Spleen (tissue), 11 donors: ENCODE measurements at regions not wholly inside any gene's neighbourhood (a gene's known extent, or its start where the extent isn't known, plus 50 kb on each side); places are given as distances from the start of the nearest gene placed in this dataset.

Source experiments
- DNase-seq: peaks from one replicate; pipeline ENCODE4 v3.0.0-alpha.2; 2020
- H3K27ac ChIP-seq, 8 donors: fragments of 200-600 bp; sonication (generic) in 7 of 8; 1 replicate in 4 of 8; 2 replicates in 4 of 8; pipeline versions ENCODE4 v1.5.0 to v1.8.0; 2016 to 2021; ENCODE audit warnings: inconsistent platforms in 4 of 8, mild to moderate bottlenecking in 4 of 8, moderate library complexity in 1 of 8
- H3K27me3 ChIP-seq, 7 donors: fragments of 200-600 bp; sonication (generic) in 6 of 7; replicated peaks in 1 of 7; 1 replicate in 4 of 7; 2 replicates in 3 of 7; pipeline versions ENCODE4 v1.5.0 to v1.8.0; 2016 to 2021; ENCODE audit warnings: inconsistent platforms in 3 of 7, mild to moderate bottlenecking in 1 of 7
- H3K36me3 ChIP-seq, 6 donors: fragments of 200-600 bp; sonication (generic) in 5 of 6; 1 replicate in 4 of 6; 2 replicates in 2 of 6; pipeline versions ENCODE4 v1.5.0 to v1.8.0; 2016 to 2021; ENCODE audit warnings: inconsistent platforms in 2 of 6
- H3K4me1 ChIP-seq, 6 donors: fragments of 200-600 bp; sonication (generic) in 5 of 6; 1 replicate in 3 of 6; 2 replicates in 3 of 6; pipeline versions ENCODE4 v1.5.0 to v1.8.0; 2016 to 2021; ENCODE audit warnings: inconsistent platforms in 3 of 6
- H3K4me3 ChIP-seq, 8 donors: fragments of 200-600 bp; sonication (generic) in 7 of 8; 1 replicate in 4 of 8; 2 replicates in 4 of 8; pipeline versions ENCODE4 v1.5.0 to v1.8.0; 2016 to 2021; ENCODE audit warnings: inconsistent platforms in 4 of 8, mild to moderate bottlenecking in 4 of 8, moderate library complexity in 2 of 8
- H3K9me3 ChIP-seq, 8 donors: fragments of 200-600 bp; sonication (generic) in 7 of 8; 1 replicate in 4 of 8; 2 replicates in 4 of 8; pipeline versions ENCODE4 v1.5.0 to v1.8.0; 2016 to 2021; ENCODE audit warnings: inconsistent platforms in 4 of 8
- CTCF ChIP-seq, 11 experiments: fragments of 200-600 bp in 7 of 11; fragments of 450-650 bp in 4 of 11; sonication (generic) in 4 of 11; IDR thresholded peaks in 8 of 11; conservative IDR thresholded peaks in 3 of 11; 1 replicate in 7 of 11; 2 replicates in 4 of 11; pipeline versions ENCODE4 v1.4.0 to v1.8.0; 2016 to 2021; ENCODE audit warnings: antibody characterized with exemption in 11 of 11, inconsistent platforms in 4 of 11, mild to moderate bottlenecking in 1 of 11
- POLR2A ChIP-seq, 3 donors: fragments of 450-650 bp; IDR thresholded peaks; one replicate each; pipeline ENCODE4 v1.5.1; 2017; ENCODE audit warnings: antibody characterized with exemption in 3 of 3, mild to moderate bottlenecking in 1 of 3
- POLR2AphosphoS5 ChIP-seq, 3 donors: sonication (generic); formaldehyde crosslinking; IDR thresholded peaks; one replicate each; pipeline ENCODE4 v1.5.1; 2017; ENCODE audit warnings: antibody characterized with exemption in 3 of 3
- WGBS, 5 donors: extraction: QIAGEN DNeasy Blood & Tissue Kit in 3 of 5; methylation state at CpG; one replicate each; pipeline versions ENCODE4 v1.1.5 to v1.1.7; 2013 to 2018; 5-methylcytosine and 5-hydroxymethylcytosine counted together
- intact Hi-C: fragments of 100-400 bp; cut with DNase I; formaldehyde crosslinking; loops from one replicate; pipeline ENCODE4 v1.15.0; 2023; ENCODE audit warnings: low total_unique reads
- donor health status: healthy with polysubstance abuse.
- donor health status: DM: no; HTN: no; CAD: no; lungs with moderate emphysema.
- donor health status: DM: no; HTN: no; CAD: no.
- donor health status: Bipolar disorder and iron deficiency.
- donor health status: healthy.
- donor health status: DM: no; HTN: no; CAD: no.
- donor health status: DM: yes; HTN: yes; CAD: no.

- no peak overlapping the region for H3K4me3 ChIP-seq
Measured at GRCh38 chr6:80548532-80548931, 442.1 kb downstream of the BCKDHB start.

DNA sequence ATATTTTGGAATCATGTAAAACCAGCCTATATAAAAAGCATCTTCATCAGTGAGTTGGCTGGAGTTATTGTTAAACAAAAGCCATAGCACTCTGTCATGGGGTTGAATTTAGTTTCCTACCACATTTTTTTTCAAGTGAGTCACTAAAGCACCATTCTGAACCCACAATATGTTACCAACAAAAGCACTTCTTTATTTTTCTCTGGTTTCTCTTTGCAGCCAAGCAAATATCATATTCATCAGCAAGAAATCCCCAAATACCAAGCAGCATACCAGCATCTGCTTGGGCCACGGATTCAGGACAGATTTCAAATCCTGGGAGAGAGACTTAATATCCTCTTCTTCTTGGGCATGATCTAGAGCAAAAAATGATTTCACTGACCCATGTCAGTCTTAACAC lies 441.4 kb downstream of the BCKDHB start:
- no peaks in the 10 kb centered on the region for H3K27me3 ChIP-seq
- no peaks in the 10 kb centered on the region for H3K36me3 ChIP-seq
- no peak for DNase-seq
- H3K9me3 ChIP-seq = no peaks in the 10 kb centered on the region
- H3K4me1 ChIP-seq = peaks cover 0 to 4% (median 0%) of the 10 kb centered on the region in 6 donors
- intact Hi-C loops = no loop called here
- WGBS, 5 donors = 39 to 66% (median 65%) methylated on average over 1 of the region's 1 CpG
- no peak overlapping the region for H3K27ac ChIP-seq
- TF ChIP-seq POLR2A (IDR thresholded peaks at IDR 0.05) (no peak), CTCF (IDR thresholded peaks at IDR 0.05 in 8 of 11, conservative IDR thresholded peaks at IDR 0.05 in 3 of 11) (no peak), POLR2AphosphoS5 (IDR thresholded peaks at IDR 0.05) (no peak)
- no peak overlapping the region for H3K4me3 ChIP-seq

More at GRCh38 chr6:80548532-80548931, 442.1 kb downstream of the BCKDHB start:
- H3K27me3 ChIP-seq = no peaks in the 10 kb centered on the region
- intact Hi-C loops = no loop called here
- TF ChIP-seq POLR2A (IDR thresholded peaks at IDR 0.05) (no peak), POLR2AphosphoS5 (IDR thresholded peaks at IDR 0.05) (no peak), CTCF (IDR thresholded peaks at IDR 0.05 in 8 of 11, conservative IDR thresholded peaks at IDR 0.05 in 3 of 11) (no peak)
- DNase-seq = no peak
- H3K36me3 ChIP-seq = no peaks in the 10 kb centered on the region
- no peaks in the 10 kb centered on the region for H3K9me3 ChIP-seq
- no peak overlapping the region for H3K27ac ChIP-seq
- WGBS, 5 donors = 94 to 98% (median 96%) methylated on average over 6 of the region's 6 CpGs
- peaks cover 0 to 4% (median 0%) of the 10 kb centered on the region in 6 donors for H3K4me1 ChIP-seq

DNA sequence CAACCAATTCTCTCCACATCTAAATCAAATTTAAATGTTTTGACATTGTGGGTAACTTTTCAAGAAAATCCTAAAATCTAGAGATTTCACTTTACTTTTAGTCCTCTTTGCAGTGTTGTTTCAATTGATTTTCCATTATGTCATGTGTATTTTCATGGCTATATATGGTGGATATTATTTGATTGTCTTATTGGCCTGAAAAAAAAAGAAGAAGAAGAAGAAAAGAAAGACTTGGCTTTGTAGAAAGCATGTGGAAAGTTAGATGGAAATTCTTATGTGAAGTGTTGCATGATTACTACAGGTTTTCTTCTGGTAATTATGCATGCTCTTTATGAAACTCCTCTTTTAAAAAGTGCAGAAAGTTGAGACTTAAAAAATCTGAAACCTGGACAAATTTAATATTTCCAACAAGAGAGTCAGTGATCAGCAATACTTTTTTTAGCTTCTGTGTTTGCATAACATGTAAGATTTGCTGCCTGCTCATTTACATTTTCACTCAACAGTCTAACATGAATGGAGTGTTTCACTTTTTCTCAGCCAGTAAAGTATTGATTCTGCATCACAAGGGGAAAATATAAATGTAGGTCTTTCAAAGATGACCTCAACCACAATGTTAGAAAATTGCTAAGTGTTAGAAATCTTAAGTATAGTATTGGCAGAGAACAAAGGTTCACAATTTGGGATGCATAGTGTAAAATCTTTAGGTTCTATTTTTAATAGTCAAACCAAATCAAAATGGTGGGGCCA lies 438.7 kb downstream of the BCKDHB start:
- intact Hi-C loops = no loop called here
- Histone ChIP-seq H3K4me3 (no peak overlapping the region), H3K9me3 (no peaks in the 10 kb centered on the region), H3K4me1 (peaks cover 0 to 4% (median 0%) of the 10 kb centered on the region in 6 donors), H3K27me3 (no peaks in the 10 kb centered on the region), H3K36me3 (no peaks in the 10 kb centered on the region), H3K27ac (no peak overlapping the region)
- DNase-seq = no peak
- TF ChIP-seq POLR2A (IDR thresholded peaks at IDR 0.05) (no peak), CTCF (IDR thresholded peaks at IDR 0.05 in 8 of 11, conservative IDR thresholded peaks at IDR 0.05 in 3 of 11) (no peak), POLR2AphosphoS5 (IDR thresholded peaks at IDR 0.05) (no peak)

DNA sequence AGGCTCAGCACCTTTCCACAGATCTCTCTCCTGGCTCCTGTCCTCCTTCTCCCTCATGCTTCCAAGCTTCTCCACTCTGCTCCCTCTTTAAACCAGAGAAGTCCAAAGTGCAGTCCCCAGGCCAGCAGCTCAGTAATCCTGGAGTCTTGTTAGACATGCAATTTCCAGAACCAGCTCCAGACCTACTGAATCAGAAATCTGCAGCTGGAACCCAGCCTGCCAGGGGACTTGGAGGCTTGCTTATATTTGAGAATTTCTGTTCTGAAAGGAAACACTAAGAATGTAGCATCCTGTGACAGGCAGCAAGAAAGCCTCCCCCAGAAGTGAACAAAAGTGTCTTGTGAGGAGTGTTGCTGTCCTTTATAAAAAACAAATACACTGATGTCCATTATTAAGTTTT lies 438.1 kb downstream of the BCKDHB start:
- no peaks in the 10 kb centered on the region for H3K9me3 ChIP-seq
- no peak overlapping the region for H3K4me3 ChIP-seq
- intact Hi-C loops = no loop called here
- H3K27me3 ChIP-seq = no peaks in the 10 kb centered on the region
- TF ChIP-seq POLR2AphosphoS5 (IDR thresholded peaks at IDR 0.05) (no peak), POLR2A (IDR thresholded peaks at IDR 0.05) (no peak), CTCF (IDR thresholded peaks at IDR 0.05 in 8 of 11, conservative IDR thresholded peaks at IDR 0.05 in 3 of 11) (no peak)
- H3K27ac ChIP-seq = no peak overlapping the region
- no peak for DNase-seq
- H3K4me1 ChIP-seq = peaks cover 0 to 4% (median 0%) of the 10 kb centered on the region in 6 donors
- H3K36me3 ChIP-seq = no peaks in the 10 kb centered on the region
